HG03139 (cell line): ENCODE measurements at regions not wholly inside any gene's neighbourhood (a gene's known extent, or its start where the extent isn't known, plus 50 kb on each side); places are given as distances from the start of the nearest gene placed in this dataset.

Experiments
- ATAC-seq: cut with Tn5 transposase; IDR thresholded peaks from one replicate; pipeline ENCODE4 v1.9.1; 2021; ENCODE audit not compliant: unreplicated experiment

GRCh38 chr22:19640306-19640705 lies 74.0 kb upstream of the SEPTIN5 start:
- no peak for ATAC-seq

- no peak for ATAC-seq
Measured at GRCh38 chr22:19641254-19641982, 72.9 kb upstream of the SEPTIN5 start.

- no peak for ATAC-seq
Measured at GRCh38 chr22:19641983-19642451, 72.3 kb upstream of the SEPTIN5 start.

- no peak for ATAC-seq
Measured at GRCh38 chr22:19643448-19644313, 70.6 kb upstream of the SEPTIN5 start.

- ATAC-seq = no peak
Measured at GRCh38 chr22:19644314-19645223, 69.7 kb upstream of the SEPTIN5 start.

- no peak for ATAC-seq
Measured at GRCh38 chr22:19645391-19645790, 68.9 kb upstream of the SEPTIN5 start.

GRCh38 chr22:19645905-19646304 lies 68.4 kb upstream of the SEPTIN5 start:
- ATAC-seq = no peak

GRCh38 chr22:19646383-19646782 lies 67.9 kb upstream of the SEPTIN5 start:
- no peak for ATAC-seq

GRCh38 chr22:19648419-19648929 lies 65.8 kb upstream of the SEPTIN5 start:
- no peak for ATAC-seq

GRCh38 chr22:19652316-19652715 lies 62.0 kb upstream of the SEPTIN5 start:
- no peak for ATAC-seq

GRCh38 chr22:19654338-19654987 lies 59.8 kb upstream of the SEPTIN5 start:
- ATAC-seq = no peak

GRCh38 chr22:19655399-19655798 lies 58.9 kb upstream of the SEPTIN5 start:
- ATAC-seq = no peak

GRCh38 chr22:19656541-19657251 lies 57.6 kb upstream of the SEPTIN5 start:
- ATAC-seq = no peak

- no peak for ATAC-seq
Measured at GRCh38 chr22:19657252-19658056, 56.8 kb upstream of the SEPTIN5 start.

GRCh38 chr22:19658057-19658966 lies 56.0 kb upstream of the SEPTIN5 start:
- no peak for ATAC-seq

GRCh38 chr22:19658967-19659804 lies 55.1 kb upstream of the SEPTIN5 start:
- ATAC-seq = no peak

- no peak for ATAC-seq
Measured at GRCh38 chr22:19659805-19660345, 54.4 kb upstream of the SEPTIN5 start.
